CD4-positive, alpha-beta T cell (primary cell): ENCODE measurements at regions not wholly inside any gene's neighbourhood (a gene's known extent, or its start where the extent isn't known, plus 50 kb on each side); places are given as distances from the start of the nearest gene placed in this dataset.

Experiments
- ATAC-seq: fragments of 200-7000 bp; cut with Tn5 transposase; one replicate; pipeline ENCODE4 v1.10.0; 2022; ENCODE audit warnings: mild to moderate bottlenecking; ENCODE audit not compliant: poor library complexity
- CTCF ChIA-PET: fragments of 350-600 bp; sonication (Branson Sonifier 250); formaldehyde crosslinking; loops from one replicate; lab custom pipeline; 2021; ENCODE audit warnings: antibody characterized with exemption, inconsistent platforms; lab: Charles Lee
- POLR2A ChIA-PET: fragments of 350-600 bp; sonication (Branson Sonifier 250); formaldehyde crosslinking; loops from one replicate; lab custom pipeline; 2021; ENCODE audit warnings: antibody characterized with exemption, inconsistent platforms; lab: Charles Lee
- DNase-seq, 14 experiments: peaks; one replicate each; pipeline ENCODE4 v3.0.0-alpha.2; 2013 to 2020; ENCODE audit warnings: mixed read lengths in 2 of 14
- H3K27ac ChIP-seq, 2 donors: one replicate each; pipeline versions ENCODE4 v1.5.1 to v1.7.0; 2013; ENCODE audit warnings: low read length in 2 of 2, low read depth in 1 of 2, mild to moderate bottlenecking in 1 of 2
- H3K27me3 ChIP-seq, 2 experiments: 1 replicate in 1 of 2; 2 replicates in 1 of 2; pipeline versions ENCODE4 v1.6.1 to v1.7.0; 2013; ENCODE audit warnings: low read length in 2 of 2, control low read depth in 1 of 2, mild to moderate bottlenecking in 1 of 2, moderate library complexity in 1 of 2; ENCODE audit not compliant: insufficient read depth in 2 of 2, control insufficient read depth in 1 of 2
- H3K36me3 ChIP-seq: one replicate; pipeline ENCODE4 v1.6.1; 2013; ENCODE audit warnings: low read length, control low read depth; ENCODE audit not compliant: insufficient read depth
- H3K4me1 ChIP-seq: one replicate; pipeline ENCODE4 v1.6.1; 2013; ENCODE audit warnings: low read length, control low read depth; ENCODE audit not compliant: insufficient read depth
- H3K4me3 ChIP-seq: one replicate; pipeline ENCODE4 v1.5.1; 2013; ENCODE audit warnings: mild to moderate bottlenecking, low read length, moderate library complexity
- H3K9me3 ChIP-seq, 2 experiments: 1 replicate in 1 of 2; 2 replicates in 1 of 2; pipeline versions ENCODE4 v1.6.1 to v1.7.0; 2013; ENCODE audit warnings: low read length in 2 of 2, mild to moderate bottlenecking in 2 of 2, control low read depth in 1 of 2, moderate library complexity in 1 of 2; ENCODE audit not compliant: control insufficient read depth in 1 of 2, insufficient read depth in 1 of 2
- H3K27ac Mint-ChIP-seq: one replicate; pipeline ENCODE4 v1.8.0; 2020; ENCODE audit warnings: mixed read lengths
- H3K27me3 Mint-ChIP-seq: one replicate; pipeline ENCODE4 v1.8.0; 2021; ENCODE audit warnings: mixed read lengths
- H3K36me3 Mint-ChIP-seq: one replicate; pipeline ENCODE4 v1.8.0; 2021; ENCODE audit warnings: low read depth, mixed read lengths
- H3K4me1 Mint-ChIP-seq: one replicate; pipeline ENCODE4 v1.8.0; 2021; ENCODE audit warnings: low read depth, mixed read lengths
- H3K4me3 Mint-ChIP-seq: one replicate; pipeline ENCODE4 v1.8.0; 2020; ENCODE audit warnings: mild to moderate bottlenecking, mixed read lengths
- H3K9me3 Mint-ChIP-seq: one replicate; pipeline ENCODE4 v1.8.0; 2020; ENCODE audit warnings: mixed read lengths
- CTCF ChIP-seq: fragments of 200-600 bp; IDR thresholded peaks from one replicate; pipeline ENCODE4 v1.8.0; 2022; ENCODE audit warnings: antibody characterized with exemption, mild to moderate bottlenecking
- intact Hi-C, 2 experiments: fragments of 100-400 bp; cut with DNase I in 1 of 2; cut with micrococcal nuclease in 1 of 2; formaldehyde crosslinking; loops; one replicate each; pipeline versions ENCODE4 v1.15.1 to v1.9.0; 2023 to 2025; cut with DNase I, micrococcal nuclease

DNA sequence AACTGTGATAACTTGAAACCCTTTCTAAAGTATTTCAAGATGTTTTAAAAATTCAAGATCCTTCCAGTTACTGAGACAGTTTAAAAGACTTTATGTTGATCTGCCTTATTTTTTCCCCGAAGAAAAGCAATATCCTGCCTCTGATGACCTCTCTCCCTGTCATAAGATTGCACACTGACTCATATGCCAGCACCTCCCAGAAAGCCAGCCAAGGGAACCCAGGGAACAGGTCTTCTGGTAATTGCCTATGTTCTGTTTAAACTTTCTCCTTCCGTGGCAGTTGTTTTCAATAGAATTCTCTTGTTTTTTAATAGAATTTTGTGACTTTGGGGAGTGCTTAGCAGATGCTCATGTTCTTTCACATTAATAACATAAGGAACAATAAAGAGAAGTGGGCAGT lies 300.2 kb upstream of the PRKD1 start:
- Mint-ChIP-seq H3K27me3 (no peaks in the 10 kb centered on the region), H3K4me3 (no peak overlapping the region), H3K36me3 (no peaks in the 10 kb centered on the region), H3K4me1 (no peaks in the 10 kb centered on the region), H3K27ac (no peak overlapping the region), H3K9me3 (no peaks in the 10 kb centered on the region)
- no peak for ATAC-seq
- Histone ChIP-seq H3K27ac (no peak overlapping the region), H3K27me3 (no peaks in the 10 kb centered on the region), H3K4me3 (no peak overlapping the region), H3K4me1 (no peaks in the 10 kb centered on the region), H3K9me3 (no peaks in the 10 kb centered on the region), H3K36me3 (no peaks in the 10 kb centered on the region)
- no peak for TF ChIP-seq CTCF
- no peak for DNase-seq
- ChIA-PET CTCF (no interaction called here), POLR2A (no interaction called here)
- intact Hi-C loops, result no loop called here

GRCh38 chr14:30230719-30231118 lies 303.1 kb upstream of the PRKD1 start:
- no peaks in the 10 kb centered on the region for H3K9me3 ChIP-seq

DNA sequence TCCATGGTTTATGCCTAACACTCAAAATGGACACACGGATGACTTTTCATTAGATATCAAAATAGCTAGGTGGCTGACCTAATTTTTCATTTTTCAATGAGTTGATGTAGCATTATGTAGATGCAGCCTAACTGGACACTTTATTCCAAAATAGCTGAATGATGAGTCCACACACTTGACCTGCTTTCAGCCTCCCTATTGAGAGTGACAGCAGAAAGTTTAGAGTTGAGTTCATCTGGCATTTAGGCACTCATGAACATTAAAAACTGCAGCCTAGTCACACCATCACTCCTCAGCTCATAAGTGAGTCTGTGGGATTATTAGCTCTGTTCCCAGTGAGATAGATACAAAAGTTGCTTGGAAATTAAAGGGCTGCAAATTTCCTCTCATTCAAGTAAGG lies 307.3 kb upstream of the PRKD1 start:
- ChIA-PET POLR2A (no interaction called here), CTCF (no interaction called here)
- no peaks in the 10 kb centered on the region for H3K36me3 Mint-ChIP-seq
- no peak overlapping the region for H3K27ac Mint-ChIP-seq
- DNase-seq, result no peak
- no peak for TF ChIP-seq CTCF
- no peak overlapping the region for H3K27ac ChIP-seq
- H3K27me3 Mint-ChIP-seq, result no peaks in the 10 kb centered on the region
- no peaks in the 10 kb centered on the region for H3K9me3 Mint-ChIP-seq
- intact Hi-C loops, result no loop called here
- no peak for ATAC-seq
- no peaks in the 10 kb centered on the region for H3K9me3 ChIP-seq
- H3K4me1 ChIP-seq, result no peaks in the 10 kb centered on the region
- H3K4me3 Mint-ChIP-seq, result no peak overlapping the region
- H3K36me3 ChIP-seq, result no peaks in the 10 kb centered on the region
- H3K4me1 Mint-ChIP-seq, result no peaks in the 10 kb centered on the region
- no peaks in the 10 kb centered on the region for H3K27me3 ChIP-seq
- no peak overlapping the region for H3K4me3 ChIP-seq

More at GRCh38 chr14:30230719-30231118, 303.1 kb upstream of the PRKD1 start:
- TF ChIP-seq CTCF, result no peak
- Histone ChIP-seq H3K27ac (no peak overlapping the region), H3K4me1 (no peaks in the 10 kb centered on the region), H3K4me3 (no peak overlapping the region), H3K36me3 (no peaks in the 10 kb centered on the region), H3K27me3 (no peaks in the 10 kb centered on the region)
- no peak for ATAC-seq
- POLR2A ChIA-PET, result no interaction called here
- Mint-ChIP-seq H3K36me3 (no peaks in the 10 kb centered on the region), H3K27ac (no peak overlapping the region), H3K27me3 (no peaks in the 10 kb centered on the region), H3K4me3 (no peak overlapping the region), H3K9me3 (no peaks in the 10 kb centered on the region), H3K4me1 (no peaks in the 10 kb centered on the region)
- intact Hi-C loops, result no loop called here
- no peak for DNase-seq
- CTCF ChIA-PET, result no interaction called here
